ENCODE measurements at regions not wholly inside any gene's neighbourhood (a gene's known extent, or its start where the extent isn't known, plus 50 kb on each side); places are given as distances from the start of the nearest gene placed in this dataset.

DNA sequence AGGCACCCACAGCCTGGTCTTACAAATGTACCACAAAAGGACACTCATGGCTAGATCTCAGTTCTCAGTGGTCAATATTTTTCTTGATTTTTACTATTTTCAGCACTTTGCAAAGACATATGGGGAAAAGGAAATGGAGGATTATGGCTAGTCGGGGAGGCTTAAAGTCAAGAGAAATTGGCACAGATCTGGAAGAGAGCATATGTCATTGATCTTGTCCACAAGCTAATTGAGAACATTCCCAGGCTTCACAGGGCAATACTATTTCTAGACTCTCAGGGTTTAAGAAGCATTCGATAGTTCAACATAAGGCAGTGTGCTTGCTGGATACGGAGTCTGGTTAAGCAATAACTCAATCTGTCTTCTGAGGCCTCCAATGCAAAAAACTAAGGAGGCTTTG lies 285.8 kb downstream of the ZNF608 start:
- no peaks in the 10 kb centered on the region for H3K9me1 ChIP-seq (ENCODE audit: control insufficient read depth, extremely low read depth, insufficient read depth, low read length)
- dilution Hi-C loops (cut with MboI; ENCODE audit: extremely low pct_ligation_motif_present, low sequenced_read_pairs): no loop called here

DNA sequence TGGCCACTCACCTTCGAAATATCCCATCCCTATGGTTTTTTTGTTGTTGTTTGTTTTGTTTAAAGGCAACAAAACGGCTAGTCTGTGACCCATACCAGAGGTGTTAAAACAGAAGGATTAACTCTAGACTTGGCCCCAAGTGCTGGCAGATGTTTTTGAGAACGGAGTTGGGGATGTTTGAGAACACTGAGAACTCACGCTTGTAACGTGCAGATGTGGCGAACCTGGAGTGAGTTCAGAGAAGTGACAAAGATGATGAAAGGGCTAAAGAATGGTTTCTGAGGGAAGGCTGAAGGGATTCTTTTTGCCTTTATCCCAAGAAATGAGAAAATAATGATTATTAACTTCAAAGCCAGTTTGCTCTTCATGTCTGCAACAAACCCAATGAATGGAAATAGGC lies 286.5 kb downstream of the ZNF608 start:
- TF ChIP-seq CTCF (optimal IDR thresholded peaks at IDR 0.05 in 1 of 3, IDR thresholded peaks at IDR 0.05 in 1 of 3, conservative IDR thresholded peaks at IDR 0.05 in 1 of 3; ENCODE audit: extremely low read depth in 1 of 3, insufficient read depth in 2 of 3, low read length in 3 of 3): no peak
- no peak for TF ChIP-seq EZH2 (IDR thresholded peaks at IDR 0.05; ENCODE audit: low read length)
- Histone ChIP-seq H3K4me2 (ENCODE audit: control insufficient read depth, extremely low read depth, insufficient read depth, low read depth, low read length) (no peak overlapping the region), H3K9me1 (ENCODE audit: control insufficient read depth, extremely low read depth, insufficient read depth, low read length) (no peaks in the 10 kb centered on the region), H3K4me3 (ENCODE audit: control insufficient read depth in 2 of 3, extremely low read depth in 1 of 3, insufficient read depth in 2 of 3, low read depth in 1 of 3, low read length in 3 of 3) (no peak overlapping the region), H3K79me2 (ENCODE audit: control insufficient read depth, insufficient read depth, low read length) (no peaks in the 10 kb centered on the region), H3K27me3 (ENCODE audit: control insufficient read depth, extremely low read depth, insufficient read depth, low read length) (no peaks in the 10 kb centered on the region), H4K20me1 (ENCODE audit: control insufficient read depth, extremely low read depth, insufficient read depth, low read length) (no peaks in the 10 kb centered on the region), H3K9ac (ENCODE audit: control insufficient read depth, extremely low read depth, insufficient read depth, low read length) (no peak overlapping the region), H3K4me1 (ENCODE audit: control insufficient read depth, extremely low read depth, insufficient read depth, low read length) (no peaks in the 10 kb centered on the region), H2AFZ (ENCODE audit: control insufficient read depth, low read length) (no peak overlapping the region), H3K9me3 (ENCODE audit: control insufficient read depth, low read depth, low read length) (no peaks in the 10 kb centered on the region), H3K36me3 (ENCODE audit: control insufficient read depth in 2 of 2, extremely low read depth in 1 of 2, insufficient read depth in 2 of 2, low read length in 2 of 2) (no peaks in the 10 kb centered on the region), H3K27ac (ENCODE audit: control insufficient read depth, insufficient read depth, low read length) (no peak overlapping the region)
- FAIRE-seq (no peak), DNase-seq (ENCODE audit: low read depth, low spot score) (no peak)
- dilution Hi-C loops (cut with MboI; ENCODE audit: extremely low pct_ligation_motif_present, low sequenced_read_pairs): no loop called here

More for the DNA sequence above, 285.8 kb downstream of the ZNF608 start:
- H2AFZ ChIP-seq (ENCODE audit: control insufficient read depth, low read length): no peak overlapping the region
- no peaks in the 10 kb centered on the region for H4K20me1 ChIP-seq (ENCODE audit: control insufficient read depth, extremely low read depth, insufficient read depth, low read length)
- no peak overlapping the region for H3K4me3 ChIP-seq (ENCODE audit: control insufficient read depth in 2 of 3, extremely low read depth in 1 of 3, insufficient read depth in 2 of 3, low read depth in 1 of 3, low read length in 3 of 3)
- H3K9me3 ChIP-seq (ENCODE audit: control insufficient read depth, low read depth, low read length): no peaks in the 10 kb centered on the region
- no peak for FAIRE-seq
- no peaks in the 10 kb centered on the region for H3K36me3 ChIP-seq (ENCODE audit: control insufficient read depth in 2 of 2, extremely low read depth in 1 of 2, insufficient read depth in 2 of 2, low read length in 2 of 2)
- no peaks in the 10 kb centered on the region for H3K79me2 ChIP-seq (ENCODE audit: control insufficient read depth, insufficient read depth, low read length)
- DNase-seq (ENCODE audit: low read depth, low spot score): no peak
- no peak overlapping the region for H3K9ac ChIP-seq (ENCODE audit: control insufficient read depth, extremely low read depth, insufficient read depth, low read length)
- no peaks in the 10 kb centered on the region for H3K4me1 ChIP-seq (ENCODE audit: control insufficient read depth, extremely low read depth, insufficient read depth, low read length)
- TF ChIP-seq EZH2 (IDR thresholded peaks at IDR 0.05; ENCODE audit: low read length): no peak
- TF ChIP-seq CTCF (optimal IDR thresholded peaks at IDR 0.05 in 1 of 3, IDR thresholded peaks at IDR 0.05 in 1 of 3, conservative IDR thresholded peaks at IDR 0.05 in 1 of 3; ENCODE audit: extremely low read depth in 1 of 3, insufficient read depth in 2 of 3, low read length in 3 of 3): no peak
- no peaks in the 10 kb centered on the region for H3K27me3 ChIP-seq (ENCODE audit: control insufficient read depth, extremely low read depth, insufficient read depth, low read length)
- no peak overlapping the region for H3K27ac ChIP-seq (ENCODE audit: control insufficient read depth, insufficient read depth, low read length)
- no peak overlapping the region for H3K4me2 ChIP-seq (ENCODE audit: control insufficient read depth, extremely low read depth, insufficient read depth, low read depth, low read length)

Data from keratinocyte (primary cell).